ENCODE measurements at regions not wholly inside any gene's neighbourhood (a gene's known extent, or its start where the extent isn't known, plus 50 kb on each side); places are given as distances from the start of the nearest gene placed in this dataset.

DNA sequence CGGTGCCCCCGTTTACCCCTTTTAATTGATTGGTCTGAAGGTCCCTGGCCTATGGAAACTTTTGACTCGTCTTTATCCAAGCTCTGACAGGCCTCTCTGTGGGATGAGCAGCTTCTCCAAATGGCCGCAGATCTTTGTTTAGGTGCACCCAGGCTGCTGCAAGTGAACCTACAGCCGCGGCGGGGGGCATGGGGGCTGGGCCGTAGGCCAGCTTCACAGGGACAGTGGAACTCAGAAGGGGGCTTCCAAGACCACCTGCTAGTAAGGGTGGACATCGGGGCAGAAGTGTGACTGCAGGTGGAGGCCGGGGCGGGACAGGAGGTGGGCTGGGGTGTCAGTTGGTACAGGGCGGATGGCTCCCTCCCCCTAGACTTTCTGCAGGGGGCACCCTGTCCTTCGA is 257.5 kb downstream of the SIPA1L2 start:
- no peak for DNase-seq
- Histone ChIP-seq H3K27me3 (ENCODE audit: low read length) (no peaks in the 10 kb centered on the region), H3K79me2 (ENCODE audit: low read length) (no peaks in the 10 kb centered on the region), H3K4me3 (ENCODE audit: low read length) (no peak overlapping the region), H3K9me3 (ENCODE audit: low read length) (no peaks in the 10 kb centered on the region), H3K4me1 (ENCODE audit: low read length) (no peaks in the 10 kb centered on the region), H3K9me2 (replicated peaks; ENCODE audit: insufficient read depth, low read length) (no peaks in the 10 kb centered on the region), H3K4me2 (ENCODE audit: low read depth, low read length, poor library complexity, severe bottlenecking) (no peak overlapping the region), H3K27ac (ENCODE audit: low read length) (no peak overlapping the region), H3K9ac (ENCODE audit: low read length) (no peak overlapping the region), H2AFZ (ENCODE audit: low read length) (no peak overlapping the region), H4K20me1 (ENCODE audit: insufficient read depth, low read depth, low read length) (no peaks in the 10 kb centered on the region), H3K36me3 (ENCODE audit: insufficient read depth, low read length) (no peaks in the 10 kb centered on the region)

DNA sequence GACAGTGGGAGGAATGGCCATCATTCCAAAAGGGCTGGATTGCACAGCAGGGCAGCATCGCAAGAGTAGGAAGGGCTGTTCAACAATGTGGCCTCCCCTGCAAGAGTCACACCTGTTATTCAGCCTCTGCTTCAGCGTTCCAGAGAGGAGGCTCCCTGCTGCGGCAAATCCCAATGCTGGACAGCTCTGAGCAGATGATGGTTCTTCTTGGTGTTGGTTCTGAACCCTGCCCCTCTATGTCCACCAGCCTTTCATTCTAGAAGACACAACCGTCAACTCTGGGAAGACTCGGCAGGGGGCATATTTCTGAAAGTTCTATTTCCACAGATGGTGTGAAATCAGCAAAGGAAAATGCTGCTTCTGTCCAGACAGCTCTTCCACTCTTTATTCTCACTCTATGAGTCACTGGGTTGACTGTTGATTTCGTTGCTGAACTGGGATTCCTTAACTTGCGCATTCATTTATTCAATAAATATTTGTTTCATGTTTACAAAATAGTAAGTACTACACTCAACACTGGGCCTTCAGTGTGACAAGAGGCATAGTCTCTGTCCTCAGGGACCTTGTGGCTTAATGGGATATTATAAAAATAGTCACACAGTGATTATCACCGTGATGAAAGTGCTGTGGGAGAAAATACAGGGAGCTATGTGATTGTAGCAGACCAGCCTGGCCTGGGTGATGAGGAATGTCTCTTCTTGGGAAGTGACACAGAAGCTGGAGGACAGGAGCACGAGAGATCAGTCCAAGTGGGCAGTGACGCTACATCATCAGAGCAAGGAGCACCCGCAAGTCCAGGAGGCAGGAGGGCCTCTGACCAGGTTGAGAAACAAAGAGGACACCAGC is 260.3 kb downstream of the SIPA1L2 start:
- no peaks in the 10 kb centered on the region for H3K9me3 ChIP-seq (ENCODE audit: low read length)

DNA sequence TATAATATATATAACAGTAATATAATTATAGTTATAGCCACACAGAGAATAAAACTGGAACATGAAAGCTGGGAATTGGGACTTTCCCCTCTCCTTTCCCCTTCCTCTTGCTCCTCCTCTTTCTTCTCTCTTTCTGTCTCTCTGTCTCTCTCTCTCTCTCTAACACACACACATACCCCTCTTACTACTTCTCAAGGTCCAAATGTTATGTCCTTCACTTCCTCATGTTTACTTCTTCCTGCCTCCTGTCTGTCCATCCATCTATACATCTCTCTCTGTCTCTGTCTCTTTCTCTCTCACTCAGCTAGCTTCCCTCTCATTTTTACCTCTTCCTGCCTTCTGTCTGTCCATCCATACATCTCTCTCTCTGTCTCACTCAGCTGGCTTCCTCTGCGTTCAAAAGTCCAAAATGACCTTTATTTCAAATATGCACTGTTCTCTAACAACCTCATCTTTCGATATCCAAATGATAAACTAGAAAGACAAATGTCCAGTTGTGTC is 261.1 kb downstream of the SIPA1L2 start:
- Histone ChIP-seq H3K9me2 (replicated peaks; ENCODE audit: insufficient read depth, low read length) (no peaks in the 10 kb centered on the region), H3K4me2 (ENCODE audit: low read depth, low read length, poor library complexity, severe bottlenecking) (no peak overlapping the region), H2AFZ (ENCODE audit: low read length) (no peak overlapping the region), H3K27me3 (ENCODE audit: low read length) (no peaks in the 10 kb centered on the region), H3K4me1 (ENCODE audit: low read length) (no peaks in the 10 kb centered on the region), H3K9ac (ENCODE audit: low read length) (no peak overlapping the region), H3K79me2 (ENCODE audit: low read length) (no peaks in the 10 kb centered on the region), H3K4me3 (ENCODE audit: low read length) (no peak overlapping the region), H3K27ac (ENCODE audit: low read length) (no peak overlapping the region), H3K9me3 (ENCODE audit: low read length) (no peaks in the 10 kb centered on the region), H3K36me3 (ENCODE audit: insufficient read depth, low read length) (no peaks in the 10 kb centered on the region), H4K20me1 (ENCODE audit: insufficient read depth, low read depth, low read length) (no peaks in the 10 kb centered on the region)
- DNase-seq = no peak

More for the DNA sequence above, 260.3 kb downstream of the SIPA1L2 start:
- Histone ChIP-seq H4K20me1 (ENCODE audit: insufficient read depth, low read depth, low read length) (no peaks in the 10 kb centered on the region), H2AFZ (ENCODE audit: low read length) (no peak overlapping the region), H3K4me3 (ENCODE audit: low read length) (no peak overlapping the region), H3K27ac (ENCODE audit: low read length) (no peak overlapping the region), H3K9me2 (replicated peaks; ENCODE audit: insufficient read depth, low read length) (no peaks in the 10 kb centered on the region), H3K4me1 (ENCODE audit: low read length) (no peaks in the 10 kb centered on the region), H3K36me3 (ENCODE audit: insufficient read depth, low read length) (no peaks in the 10 kb centered on the region), H3K79me2 (ENCODE audit: low read length) (no peaks in the 10 kb centered on the region), H3K4me2 (ENCODE audit: low read depth, low read length, poor library complexity, severe bottlenecking) (no peak overlapping the region), H3K27me3 (ENCODE audit: low read length) (no peaks in the 10 kb centered on the region), H3K9ac (ENCODE audit: low read length) (no peak overlapping the region)
- no peak for DNase-seq

DNA sequence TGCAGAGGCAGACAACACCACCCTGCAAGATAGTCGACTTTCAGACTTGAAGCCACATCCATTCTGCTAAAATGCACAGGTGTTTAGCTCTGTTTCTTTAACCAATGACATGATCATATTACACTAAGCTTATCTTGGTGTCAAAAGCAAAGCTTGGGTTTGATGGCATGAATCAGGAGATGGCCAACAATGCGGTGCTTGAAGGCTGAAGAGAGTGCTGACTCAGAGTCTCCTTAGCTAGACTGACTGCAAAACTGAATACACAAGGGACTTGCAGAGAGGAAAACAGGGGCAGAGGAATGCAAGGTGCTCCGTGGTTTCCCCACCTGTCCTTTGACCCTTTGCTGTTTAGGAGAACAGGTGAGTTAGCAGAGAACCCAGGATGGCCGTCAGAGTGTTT is 262.6 kb downstream of the SIPA1L2 start:
- no peak for DNase-seq
- Histone ChIP-seq H3K9me2 (replicated peaks; ENCODE audit: insufficient read depth, low read length) (no peaks in the 10 kb centered on the region), H4K20me1 (ENCODE audit: insufficient read depth, low read depth, low read length) (no peaks in the 10 kb centered on the region), H3K36me3 (ENCODE audit: insufficient read depth, low read length) (no peaks in the 10 kb centered on the region), H3K4me3 (ENCODE audit: low read length) (no peak overlapping the region), H2AFZ (ENCODE audit: low read length) (no peak overlapping the region), H3K9me3 (ENCODE audit: low read length) (no peaks in the 10 kb centered on the region), H3K79me2 (ENCODE audit: low read length) (no peaks in the 10 kb centered on the region), H3K9ac (ENCODE audit: low read length) (no peak overlapping the region), H3K27me3 (ENCODE audit: low read length) (no peaks in the 10 kb centered on the region), H3K27ac (ENCODE audit: low read length) (no peak overlapping the region), H3K4me2 (ENCODE audit: low read depth, low read length, poor library complexity, severe bottlenecking) (no peak overlapping the region), H3K4me1 (ENCODE audit: low read length) (no peaks in the 10 kb centered on the region)

DNA sequence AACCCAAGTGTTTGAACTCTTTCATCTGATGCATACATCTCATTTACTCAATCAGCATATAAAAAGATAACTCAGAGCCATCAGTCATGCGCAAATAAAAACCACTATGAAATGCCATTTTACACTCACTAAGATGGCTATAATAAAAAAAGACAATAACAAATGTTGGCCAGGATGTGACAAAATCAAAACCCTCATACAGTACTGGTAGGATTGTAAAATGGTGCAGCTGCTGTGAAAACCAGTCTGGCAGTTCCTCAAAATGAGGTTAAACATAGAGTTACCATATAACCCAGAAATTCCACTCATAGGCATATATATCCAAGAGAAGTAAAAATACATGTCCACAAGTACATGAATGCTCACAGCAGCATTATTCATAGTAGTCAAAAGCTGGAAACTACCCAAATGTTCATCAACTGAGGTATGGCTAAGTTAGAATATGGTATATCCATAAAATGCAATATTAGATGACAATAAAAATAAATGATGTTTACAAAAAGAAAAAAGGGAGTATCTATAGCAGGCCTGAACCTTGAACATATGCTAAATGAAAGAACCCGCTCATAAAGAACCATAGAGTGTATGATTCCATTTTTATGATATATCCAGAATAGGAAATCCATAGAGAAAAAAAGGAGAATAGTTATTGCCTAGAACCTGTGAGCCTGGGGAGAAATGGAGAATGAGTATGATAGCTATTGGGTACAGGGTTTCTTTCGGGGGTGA is 265.1 kb downstream of the SIPA1L2 start:
- H2AFZ ChIP-seq (ENCODE audit: low read length) = no peak overlapping the region
- H3K9me2 ChIP-seq (replicated peaks; ENCODE audit: insufficient read depth, low read length) = no peaks in the 10 kb centered on the region
- no peak for DNase-seq
- no peaks in the 10 kb centered on the region for H3K27me3 ChIP-seq (ENCODE audit: low read length)
- no peaks in the 10 kb centered on the region for H3K4me1 ChIP-seq (ENCODE audit: low read length)
- no peaks in the 10 kb centered on the region for H3K9me3 ChIP-seq (ENCODE audit: low read length)
- H3K36me3 ChIP-seq (ENCODE audit: insufficient read depth, low read length) = no peaks in the 10 kb centered on the region
- no peaks in the 10 kb centered on the region for H3K79me2 ChIP-seq (ENCODE audit: low read length)
- no peak overlapping the region for H3K4me3 ChIP-seq (ENCODE audit: low read length)
- no peak overlapping the region for H3K9ac ChIP-seq (ENCODE audit: low read length)
- no peak overlapping the region for H3K27ac ChIP-seq (ENCODE audit: low read length)
- no peaks in the 10 kb centered on the region for H4K20me1 ChIP-seq (ENCODE audit: insufficient read depth, low read depth, low read length)
- H3K4me2 ChIP-seq (ENCODE audit: low read depth, low read length, poor library complexity, severe bottlenecking) = no peak overlapping the region

DNA sequence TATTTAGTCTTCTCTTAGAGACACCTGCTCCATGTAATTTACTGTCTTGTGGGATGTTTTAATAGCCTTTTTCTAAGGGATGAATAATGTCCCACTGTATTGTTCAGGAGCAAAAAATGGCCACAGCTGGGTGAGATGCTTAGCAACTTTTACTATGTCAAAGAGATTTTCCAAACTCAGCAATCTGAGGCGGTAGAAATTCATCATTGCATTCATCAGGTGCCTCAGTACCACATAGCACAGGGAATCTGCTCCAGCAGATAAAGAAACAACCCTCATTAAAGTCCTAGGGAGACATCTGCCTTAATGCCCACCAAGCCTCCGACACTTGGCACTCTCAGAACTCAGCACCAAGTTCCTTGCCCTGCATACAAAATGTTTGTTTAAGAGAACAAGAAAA is 266.9 kb downstream of the SIPA1L2 start:
- H3K9me2 ChIP-seq (replicated peaks; ENCODE audit: insufficient read depth, low read length) = no peaks in the 10 kb centered on the region
- H3K9me3 ChIP-seq (ENCODE audit: low read length) = no peaks in the 10 kb centered on the region
- no peak overlapping the region for H3K4me3 ChIP-seq (ENCODE audit: low read length)
- H2AFZ ChIP-seq (ENCODE audit: low read length) = no peak overlapping the region
- no peak overlapping the region for H3K27ac ChIP-seq (ENCODE audit: low read length)
- no peaks in the 10 kb centered on the region for H4K20me1 ChIP-seq (ENCODE audit: insufficient read depth, low read depth, low read length)
- no peaks in the 10 kb centered on the region for H3K79me2 ChIP-seq (ENCODE audit: low read length)
- H3K4me1 ChIP-seq (ENCODE audit: low read length) = no peaks in the 10 kb centered on the region
- no peak overlapping the region for H3K9ac ChIP-seq (ENCODE audit: low read length)
- no peaks in the 10 kb centered on the region for H3K36me3 ChIP-seq (ENCODE audit: insufficient read depth, low read length)
- no peaks in the 10 kb centered on the region for H3K27me3 ChIP-seq (ENCODE audit: low read length)
- no peak for DNase-seq
- H3K4me2 ChIP-seq (ENCODE audit: low read depth, low read length, poor library complexity, severe bottlenecking) = no peak overlapping the region

DNA sequence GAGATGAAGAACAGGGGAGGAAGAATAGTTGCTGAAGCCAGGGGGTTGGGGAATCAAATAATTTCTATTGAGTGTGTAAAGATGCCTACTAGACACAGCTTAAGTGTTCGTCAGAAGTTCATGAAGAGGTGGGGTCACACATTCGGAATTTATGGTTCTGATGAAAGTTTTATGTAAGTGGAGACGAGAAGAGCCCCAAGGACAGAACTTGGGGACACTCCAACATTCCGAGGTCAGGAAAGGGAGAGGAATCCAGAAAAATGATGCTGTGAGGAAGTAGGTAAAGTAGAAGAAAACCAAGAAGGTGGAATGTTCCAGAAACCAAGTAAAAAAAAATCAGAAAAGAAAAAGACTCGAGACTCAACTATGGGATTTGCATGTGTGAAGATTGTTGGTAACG is 272.5 kb downstream of the SIPA1L2 start:
- H3K4me1 ChIP-seq (ENCODE audit: low read length) = no peaks in the 10 kb centered on the region
- no peak overlapping the region for H3K4me3 ChIP-seq (ENCODE audit: low read length)
- H3K9ac ChIP-seq (ENCODE audit: low read length) = no peak overlapping the region
- DNase-seq = no peak
- no peak overlapping the region for H3K27ac ChIP-seq (ENCODE audit: low read length)
- H3K79me2 ChIP-seq (ENCODE audit: low read length) = no peaks in the 10 kb centered on the region
- H3K36me3 ChIP-seq (ENCODE audit: insufficient read depth, low read length) = no peaks in the 10 kb centered on the region
- no peak overlapping the region for H3K4me2 ChIP-seq (ENCODE audit: low read depth, low read length, poor library complexity, severe bottlenecking)
- H2AFZ ChIP-seq (ENCODE audit: low read length) = no peak overlapping the region
- no peaks in the 10 kb centered on the region for H3K9me3 ChIP-seq (ENCODE audit: low read length)
- no peaks in the 10 kb centered on the region for H3K27me3 ChIP-seq (ENCODE audit: low read length)
- no peaks in the 10 kb centered on the region for H3K9me2 ChIP-seq (replicated peaks; ENCODE audit: insufficient read depth, low read length)
- no peaks in the 10 kb centered on the region for H4K20me1 ChIP-seq (ENCODE audit: insufficient read depth, low read depth, low read length)

DNA sequence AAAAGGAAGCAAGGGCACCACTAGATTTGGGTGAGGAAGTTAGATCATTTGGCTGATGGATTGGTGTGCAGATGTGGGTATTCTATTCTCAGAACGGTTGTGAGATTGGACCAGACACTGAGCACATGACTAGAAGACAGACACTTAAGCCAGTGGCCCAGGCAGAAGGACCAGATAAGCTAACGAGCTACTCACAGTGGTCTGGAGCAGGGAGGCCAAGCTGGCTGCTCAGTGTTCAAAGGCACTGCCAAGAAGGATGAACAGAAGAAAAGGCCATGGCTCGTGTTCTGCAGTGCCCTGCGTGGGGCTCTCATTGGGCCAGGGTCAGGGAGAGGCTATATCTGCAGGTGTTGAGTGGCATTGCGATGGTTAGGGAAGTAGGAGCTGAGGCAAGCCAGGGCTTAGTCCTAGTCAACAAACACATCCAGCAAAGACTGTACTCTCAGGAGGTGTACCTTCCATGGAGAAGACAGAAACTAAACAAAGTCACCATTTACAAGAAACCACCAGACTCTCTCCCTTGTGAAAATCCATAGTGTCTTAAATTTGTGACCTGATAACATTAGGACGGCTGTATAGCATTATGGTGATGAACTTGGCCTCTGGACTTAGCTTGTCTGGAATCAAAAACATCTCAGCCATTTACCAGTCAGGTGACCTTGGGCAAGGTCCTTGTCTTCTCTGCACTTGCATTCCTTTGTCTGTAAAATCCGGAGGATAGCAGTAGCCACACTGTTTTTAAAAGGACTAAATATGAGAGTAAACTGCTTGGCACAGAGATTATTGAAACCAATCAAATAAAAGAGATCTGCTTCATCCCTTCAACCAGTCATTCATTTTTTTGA is 274.5 kb downstream of the SIPA1L2 start:
- Histone ChIP-seq H3K79me2 (ENCODE audit: low read length) (no peaks in the 10 kb centered on the region), H3K4me3 (ENCODE audit: low read length) (no peak overlapping the region), H3K36me3 (ENCODE audit: insufficient read depth, low read length) (no peaks in the 10 kb centered on the region), H3K9me3 (ENCODE audit: low read length) (no peaks in the 10 kb centered on the region), H3K9ac (ENCODE audit: low read length) (no peak overlapping the region), H3K4me1 (ENCODE audit: low read length) (no peaks in the 10 kb centered on the region), H3K27me3 (ENCODE audit: low read length) (no peaks in the 10 kb centered on the region), H4K20me1 (ENCODE audit: insufficient read depth, low read depth, low read length) (no peaks in the 10 kb centered on the region), H3K4me2 (ENCODE audit: low read depth, low read length, poor library complexity, severe bottlenecking) (no peak overlapping the region), H3K27ac (ENCODE audit: low read length) (no peak overlapping the region), H3K9me2 (replicated peaks; ENCODE audit: insufficient read depth, low read length) (no peaks in the 10 kb centered on the region), H2AFZ (ENCODE audit: low read length) (no peak overlapping the region)
- no peak for DNase-seq
